ENCODE measurements at regions not wholly inside any gene's neighbourhood (a gene's known extent, or its start where the extent isn't known, plus 50 kb on each side); places are given as distances from the start of the nearest gene placed in this dataset.
"Not testable (repeated sequence)": the region's sequence is repeated elsewhere in the genome, so short reads cannot be mapped to it uniquely, and the experiment has no call there.

- Histone ChIP-seq H3K79me2 (ENCODE audit: insufficient read depth, low read length) (no peaks in the 10 kb centered on the region), H3K9me2 (replicated peaks; ENCODE audit: low read depth, low read length) (no peaks in the 10 kb centered on the region), H4K20me1 (ENCODE audit: insufficient read depth, low read length, poor library complexity, severe bottlenecking) (no peaks in the 10 kb centered on the region), H3K9ac (ENCODE audit: low read depth, low read length, poor library complexity, severe bottlenecking) (no peak overlapping the region), H3K27me3 (ENCODE audit: insufficient read depth, low read length, poor library complexity, severe bottlenecking) (no peaks in the 10 kb centered on the region), H3K4me3 (ENCODE audit: low read length, poor library complexity, severe bottlenecking) (no peak overlapping the region), H2AFZ (ENCODE audit: low read length) (no peak overlapping the region), H3K36me3 (ENCODE audit: insufficient read depth, low read length) (no peaks in the 10 kb centered on the region), H3K9me3 (ENCODE audit: insufficient read depth, low read depth, low read length) (no peaks in the 10 kb centered on the region), H3F3A (ENCODE audit: low read depth) (no peaks in the 10 kb centered on the region), H3K4me2 (ENCODE audit: low read depth, low read length, poor library complexity, severe bottlenecking) (no peak overlapping the region), H3K4me1 (ENCODE audit: insufficient read depth, low read length, poor library complexity, severe bottlenecking) (no peaks in the 10 kb centered on the region)
- no peak for TF ChIP-seq CTCF (conservative IDR thresholded peaks at IDR 0.05; ENCODE audit: low read length)
- no peak for TF ChIP-seq EZH2phosphoT487 (IDR thresholded peaks at IDR 0.05; ENCODE audit: borderline replicate concordance)
Observed at GRCh38 chr12:63006536-63006935, 71.6 kb upstream of the PPM1H start.

GRCh38 chr12:63005382-63005781 is 70.4 kb upstream of the PPM1H start:
- H3K79me2 ChIP-seq (ENCODE audit: insufficient read depth, low read length) = no peaks in the 10 kb centered on the region
- no peak overlapping the region for H3K4me3 ChIP-seq (ENCODE audit: low read length, poor library complexity, severe bottlenecking)
- H3K9ac ChIP-seq (ENCODE audit: low read depth, low read length, poor library complexity, severe bottlenecking) = no peak overlapping the region
- no peaks in the 10 kb centered on the region for H3K9me2 ChIP-seq (replicated peaks; ENCODE audit: low read depth, low read length)
- H3K4me2 ChIP-seq (ENCODE audit: low read depth, low read length, poor library complexity, severe bottlenecking) = no peak overlapping the region
- no peaks in the 10 kb centered on the region for H3F3A ChIP-seq (ENCODE audit: low read depth)
- no peaks in the 10 kb centered on the region for H3K4me1 ChIP-seq (ENCODE audit: insufficient read depth, low read length, poor library complexity, severe bottlenecking)
- TF ChIP-seq CTCF (conservative IDR thresholded peaks at IDR 0.05; ENCODE audit: low read length) (no peak), EZH2phosphoT487 (IDR thresholded peaks at IDR 0.05; ENCODE audit: borderline replicate concordance) (no peak)
- no peaks in the 10 kb centered on the region for H3K9me3 ChIP-seq (ENCODE audit: insufficient read depth, low read depth, low read length)
- no peaks in the 10 kb centered on the region for H3K36me3 ChIP-seq (ENCODE audit: insufficient read depth, low read length)
- H3K27me3 ChIP-seq (ENCODE audit: insufficient read depth, low read length, poor library complexity, severe bottlenecking) = no peaks in the 10 kb centered on the region
- H4K20me1 ChIP-seq (ENCODE audit: insufficient read depth, low read length, poor library complexity, severe bottlenecking) = no peaks in the 10 kb centered on the region
- no peak overlapping the region for H2AFZ ChIP-seq (ENCODE audit: low read length)

GRCh38 chr12:63003223-63003819 is 68.4 kb upstream of the PPM1H start:
- Histone ChIP-seq H3F3A (ENCODE audit: low read depth) (no peaks in the 10 kb centered on the region), H3K4me1 (ENCODE audit: insufficient read depth, low read length, poor library complexity, severe bottlenecking) (no peaks in the 10 kb centered on the region), H3K4me3 (ENCODE audit: low read length, poor library complexity, severe bottlenecking) (no peak overlapping the region), H4K20me1 (ENCODE audit: insufficient read depth, low read length, poor library complexity, severe bottlenecking) (no peaks in the 10 kb centered on the region), H2AFZ (ENCODE audit: low read length) (no peak overlapping the region), H3K79me2 (ENCODE audit: insufficient read depth, low read length) (no peaks in the 10 kb centered on the region), H3K4me2 (ENCODE audit: low read depth, low read length, poor library complexity, severe bottlenecking) (no peak overlapping the region), H3K9me3 (ENCODE audit: insufficient read depth, low read depth, low read length) (no peaks in the 10 kb centered on the region), H3K9ac (ENCODE audit: low read depth, low read length, poor library complexity, severe bottlenecking) (no peak overlapping the region), H3K27me3 (ENCODE audit: insufficient read depth, low read length, poor library complexity, severe bottlenecking) (no peaks in the 10 kb centered on the region), H3K36me3 (ENCODE audit: insufficient read depth, low read length) (no peaks in the 10 kb centered on the region), H3K9me2 (replicated peaks; ENCODE audit: low read depth, low read length) (no peaks in the 10 kb centered on the region)
- TF ChIP-seq CTCF (conservative IDR thresholded peaks at IDR 0.05; ENCODE audit: low read length) = no peak
- TF ChIP-seq EZH2phosphoT487 (IDR thresholded peaks at IDR 0.05; ENCODE audit: borderline replicate concordance) = no peak

GRCh38 chr12:63002059-63002458 is 67.1 kb upstream of the PPM1H start:
- not testable (repeated sequence) for H3F3A ChIP-seq (ENCODE audit: low read depth); H3K9me2 ChIP-seq (replicated peaks; ENCODE audit: low read depth, low read length); H4K20me1 ChIP-seq (ENCODE audit: insufficient read depth, low read length, poor library complexity, severe bottlenecking); H3K79me2 ChIP-seq (ENCODE audit: insufficient read depth, low read length); H3K4me3 ChIP-seq (ENCODE audit: low read length, poor library complexity, severe bottlenecking); H3K9ac ChIP-seq (ENCODE audit: low read depth, low read length, poor library complexity, severe bottlenecking); H3K27me3 ChIP-seq (ENCODE audit: insufficient read depth, low read length, poor library complexity, severe bottlenecking); H2AFZ ChIP-seq (ENCODE audit: low read length); H3K36me3 ChIP-seq (ENCODE audit: insufficient read depth, low read length); H3K4me2 ChIP-seq (ENCODE audit: low read depth, low read length, poor library complexity, severe bottlenecking); H3K4me1 ChIP-seq (ENCODE audit: insufficient read depth, low read length, poor library complexity, severe bottlenecking); H3K9me3 ChIP-seq (ENCODE audit: insufficient read depth, low read depth, low read length)
